Stimulated activated naive CD8-positive, alpha-beta T cell treated with anti-CD3 and anti-CD28 coated beads, Interleukin-15, amount 100 ng/mL, for 72 hours (primary cell): ENCODE measurements at regions not wholly inside any gene's neighbourhood (a gene's known extent, or its start where the extent isn't known, plus 50 kb on each side); places are given as distances from the start of the nearest gene placed in this dataset.
A peak's percentile ranks its signal among the peaks of the same experiment; 100 is the strongest.
"Not testable (repeated sequence)": the region's sequence is repeated elsewhere in the genome, so short reads cannot be mapped to it uniquely, and the experiment has no call there.

Experiments used
- ATAC-seq: fragments of 150-1000 bp; cut with Tn5 transposase; 2 replicates; pipeline ENCODE4 v1.10.0; 2021; ENCODE audit warnings: mild to moderate bottlenecking, moderate library complexity
- DNase-seq, 2 donors: peaks; one replicate each; pipeline ENCODE4 v3.0.0; 2021 to 2022
- H3K27ac Mint-ChIP-seq, 2 donors: one replicate each; pipeline ENCODE4 v1.8.0; 2022; ENCODE audit warnings: mild to moderate bottlenecking in 2 of 2, mixed read lengths in 2 of 2, moderate library complexity in 2 of 2
- H3K27me3 Mint-ChIP-seq: one replicate; pipeline ENCODE4 v1.8.0; 2022; ENCODE audit warnings: mixed read lengths
- H3K4me1 Mint-ChIP-seq: one replicate; pipeline ENCODE4 v1.8.0; 2022; ENCODE audit warnings: mild to moderate bottlenecking, mixed read lengths
- H3K4me3 Mint-ChIP-seq, 2 donors: one replicate each; pipeline ENCODE4 v1.8.0; 2022; ENCODE audit warnings: mild to moderate bottlenecking in 2 of 2, mixed read lengths in 2 of 2, moderate library complexity in 1 of 2
- H3K9me3 Mint-ChIP-seq, 2 donors: one replicate each; pipeline ENCODE4 v1.8.0; 2022; ENCODE audit warnings: mixed read lengths in 2 of 2

DNA sequence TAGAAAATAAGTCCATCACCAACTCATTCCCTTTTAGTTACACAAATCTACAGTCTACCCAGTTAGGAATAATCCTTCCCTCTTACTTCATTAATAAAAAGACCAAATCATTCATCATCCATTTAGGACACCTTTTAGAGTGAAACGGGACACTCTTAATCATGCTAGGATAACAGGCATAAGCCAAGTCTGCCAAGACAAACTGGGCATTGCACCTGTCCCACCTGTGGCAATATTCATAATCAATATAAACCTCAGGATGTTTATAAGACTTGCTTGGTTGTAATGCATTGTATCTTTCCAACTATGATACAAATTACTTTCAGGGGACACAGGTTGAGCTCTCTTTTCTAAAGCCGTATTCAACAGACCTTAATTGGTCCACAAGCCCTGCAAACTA lies 82.7 kb upstream of the SH3BP4 start:
- H3K9me3 Mint-ChIP-seq, result peaks cover 5 to 26% of the 10 kb centered on the region in 2 donors
- no peak for ATAC-seq
- peaks cover 9% of the 10 kb centered on the region for H3K27me3 Mint-ChIP-seq

GRCh38 chr2:234867882-234868285 lies 83.9 kb upstream of the SH3BP4 start:
- Mint-ChIP-seq H3K9me3 (peaks cover 5 to 26% of the 10 kb centered on the region in 2 donors), H3K27ac (no peak overlapping the region), H3K4me3 (no peak overlapping the region), H3K27me3 (peaks cover 3% of the 10 kb centered on the region), H3K4me1 (no peaks in the 10 kb centered on the region)
- ATAC-seq, result no peak
- no peak for DNase-seq

More for the DNA sequence above, 82.7 kb upstream of the SH3BP4 start:
- Mint-ChIP-seq H3K27ac (no peak overlapping the region), H3K4me1 (no peaks in the 10 kb centered on the region), H3K4me3 (no peak overlapping the region)
- no peak for DNase-seq

DNA sequence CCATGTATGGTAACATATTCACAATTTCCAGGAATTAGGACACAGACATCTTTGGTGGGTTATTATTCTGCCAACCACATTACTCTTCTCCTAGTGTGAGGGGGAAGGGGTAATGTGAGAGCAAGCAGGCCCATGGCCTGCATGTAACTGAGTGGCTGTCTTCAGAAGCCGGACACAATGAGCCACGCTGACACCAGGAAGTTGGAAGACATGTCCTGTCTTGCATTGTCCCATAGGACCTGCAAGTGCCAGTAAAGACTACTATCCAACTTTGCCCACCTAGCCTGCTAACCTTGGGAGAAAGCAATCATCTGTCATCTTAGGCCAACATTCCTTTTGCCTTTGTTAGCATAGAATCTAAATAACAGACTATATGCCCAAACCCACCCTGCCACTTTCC lies 86.2 kb upstream of the SH3BP4 start:
- Mint-ChIP-seq H3K9me3 (peaks cover 5 to 26% of the 10 kb centered on the region in 2 donors), H3K4me3 (no peak overlapping the region), H3K27ac (no peak overlapping the region), H3K27me3 (no peaks in the 10 kb centered on the region), H3K4me1 (no peaks in the 10 kb centered on the region)
- no peak for DNase-seq
- ATAC-seq, result no peak

GRCh38 chr2:234865040-234865439 lies 86.8 kb upstream of the SH3BP4 start:
- no peaks in the 10 kb centered on the region for H3K4me1 Mint-ChIP-seq
- peaks cover 5 to 26% of the 10 kb centered on the region in 2 donors for H3K9me3 Mint-ChIP-seq
- H3K27ac Mint-ChIP-seq, result no peak overlapping the region
- no peak for DNase-seq
- no peak overlapping the region for H3K4me3 Mint-ChIP-seq
- H3K27me3 Mint-ChIP-seq, result no peaks in the 10 kb centered on the region
- no peak for ATAC-seq

- no peak overlapping the region for H3K4me3 Mint-ChIP-seq
- ATAC-seq, result no peak
- H3K27me3 Mint-ChIP-seq, result no peaks in the 10 kb centered on the region
- H3K4me1 Mint-ChIP-seq, result no peaks in the 10 kb centered on the region
- DNase-seq, result no peak
- H3K27ac Mint-ChIP-seq, result no peak overlapping the region
- peaks cover 5 to 26% of the 10 kb centered on the region in 2 donors for H3K9me3 Mint-ChIP-seq
These were observed 87.3 kb upstream of the SH3BP4 start for GRCh38 chr2:234864506-234864905.

- Mint-ChIP-seq H3K9me3 (peaks cover 5 to 26% of the 10 kb centered on the region in 2 donors), H3K27ac (no peak overlapping the region), H3K27me3 (no peaks in the 10 kb centered on the region), H3K4me1 (no peaks in the 10 kb centered on the region), H3K4me3 (no peak overlapping the region)
- no peak for ATAC-seq
- no peak for DNase-seq
These were observed 88.5 kb upstream of the SH3BP4 start for GRCh38 chr2:234863043-234863934.

DNA sequence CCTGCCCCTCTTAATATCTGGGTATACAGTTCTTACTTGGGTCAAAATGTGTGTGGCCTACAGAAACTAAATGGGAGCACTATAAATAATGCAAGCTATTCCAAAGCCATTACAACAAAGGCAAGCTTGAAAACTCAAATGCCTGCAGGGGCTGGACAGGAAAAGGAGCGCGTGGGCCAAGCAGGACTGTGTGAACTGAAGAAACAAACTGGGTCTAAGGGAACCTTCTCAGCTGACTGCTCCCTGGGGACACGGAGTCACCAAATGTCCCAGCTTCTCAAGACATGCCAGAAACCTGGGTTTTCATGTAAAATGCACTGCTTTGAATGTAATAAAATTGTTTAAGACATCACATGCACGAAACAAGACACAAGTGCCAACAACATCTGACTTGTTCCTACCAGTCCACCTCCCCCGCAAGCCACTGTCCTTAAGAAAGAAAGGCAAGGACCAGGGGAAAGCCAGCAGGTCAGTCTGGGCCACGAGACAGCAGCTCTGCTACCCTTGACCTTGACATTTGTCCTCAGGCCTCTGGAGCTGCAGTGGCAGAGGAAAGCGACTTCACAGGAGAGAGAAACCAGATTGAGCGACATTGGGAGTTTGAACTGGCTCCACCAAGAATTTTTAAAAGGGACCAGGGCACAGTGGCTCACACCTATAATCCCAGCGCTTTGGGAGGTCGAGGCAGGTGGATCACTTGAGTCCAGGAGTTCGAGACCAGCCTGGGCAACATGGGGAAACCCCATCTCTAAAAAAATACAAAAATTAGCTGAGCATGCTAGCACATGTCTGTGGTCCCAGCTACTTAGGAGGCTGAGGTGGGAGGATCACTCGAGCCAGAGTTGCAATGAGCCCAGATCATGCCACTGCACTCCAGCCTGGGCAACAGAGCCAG lies 89.7 kb upstream of the SH3BP4 start:
- DNase-seq (no peak), ATAC-seq (no peak)
- H3K4me1 Mint-ChIP-seq, result no peaks in the 10 kb centered on the region
- H3K4me3 Mint-ChIP-seq, result no peak overlapping the region
- no peaks in the 10 kb centered on the region for H3K27me3 Mint-ChIP-seq
- peak overlapping the region in 1 of 2 donors; percentile 44 for H3K27ac Mint-ChIP-seq
- H3K9me3 Mint-ChIP-seq, result peaks cover 0 to 19% of the 10 kb centered on the region in 2 donors

DNA sequence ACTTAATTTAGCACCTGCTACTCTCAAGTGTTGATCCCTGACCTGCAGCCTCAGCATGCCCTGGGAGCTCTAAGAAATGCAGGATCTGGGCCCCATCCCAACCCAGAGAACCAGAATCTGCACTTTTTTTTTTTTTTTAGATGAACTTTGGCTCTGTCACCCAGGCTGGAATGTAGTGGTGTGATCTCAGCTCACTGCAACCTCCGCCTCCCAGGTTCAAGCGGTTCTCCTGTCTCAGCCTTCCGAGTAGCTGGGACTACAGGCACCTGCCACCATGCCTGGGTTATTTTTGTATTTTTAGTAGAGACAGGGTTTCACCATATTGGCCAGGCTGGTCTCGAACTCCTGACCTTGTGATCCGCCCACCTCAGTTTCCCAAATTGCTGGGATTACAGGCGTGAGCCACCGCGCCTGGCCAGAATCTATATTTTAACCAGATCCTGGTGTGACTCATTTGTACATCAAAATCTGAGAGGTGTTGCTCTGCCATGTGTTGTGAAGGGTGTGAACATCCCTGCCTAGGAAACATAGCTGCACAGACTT lies 92.4 kb upstream of the SH3BP4 start:
- H3K4me1 Mint-ChIP-seq, H3K4me3 Mint-ChIP-seq, DNase-seq, H3K27ac Mint-ChIP-seq, ATAC-seq, H3K27me3 Mint-ChIP-seq, H3K9me3 Mint-ChIP-seq: not testable (repeated sequence)

DNA sequence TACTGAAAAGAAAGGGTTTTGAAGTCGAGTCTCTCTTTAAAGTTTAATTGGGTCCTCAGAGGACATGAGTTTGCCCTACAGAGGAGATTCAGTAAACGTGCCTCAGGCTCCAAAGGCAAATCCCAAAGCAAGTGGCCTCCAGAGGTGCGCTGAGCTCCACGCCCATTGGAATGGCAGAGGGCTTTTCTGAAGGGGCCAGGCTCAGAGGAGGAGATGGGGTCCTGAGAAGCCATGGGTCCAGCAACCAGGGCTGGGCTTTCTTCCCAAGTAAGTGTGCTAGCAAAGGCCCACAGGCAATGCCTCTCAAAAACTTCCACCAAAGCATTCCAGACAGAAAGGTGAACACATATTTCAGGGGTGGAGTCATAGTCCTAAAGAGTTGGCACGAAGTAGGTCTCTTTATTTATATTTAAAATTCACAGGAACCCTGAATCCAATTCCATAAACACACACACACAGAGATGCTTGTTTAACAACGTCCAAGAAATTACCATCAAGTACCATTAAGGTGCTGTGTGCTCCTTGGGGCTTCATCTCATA lies 93.0 kb upstream of the SH3BP4 start:
- DNase-seq (no peak), ATAC-seq (no peak)
- Mint-ChIP-seq H3K27me3 (peaks cover 8% of the 10 kb centered on the region), H3K4me1 (no peaks in the 10 kb centered on the region), H3K27ac (no peak overlapping the region), H3K9me3 (no peaks in the 10 kb centered on the region), H3K4me3 (no peak overlapping the region)

DNA sequence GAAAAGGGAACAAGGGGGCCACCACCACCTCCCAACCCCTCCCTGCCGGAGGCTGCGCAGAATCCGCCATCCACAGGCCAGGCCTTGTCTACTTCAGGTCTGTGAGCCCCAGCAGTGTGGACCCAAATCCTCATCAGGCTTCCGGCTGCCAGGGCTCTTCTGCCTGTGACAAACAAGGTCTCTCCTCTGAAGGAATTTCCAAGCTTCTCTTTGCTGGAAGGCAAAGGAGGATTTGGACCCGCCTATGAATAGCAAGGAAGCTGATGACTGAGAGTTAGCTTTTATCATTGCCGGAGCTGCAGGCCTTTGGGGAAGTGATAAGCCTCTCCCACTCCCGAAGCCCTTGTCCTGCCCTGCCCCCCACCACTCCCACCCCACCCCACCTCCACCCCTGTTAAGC lies 93.7 kb upstream of the SH3BP4 start:
- Mint-ChIP-seq H3K9me3 (no peaks in the 10 kb centered on the region), H3K4me1 (no peaks in the 10 kb centered on the region), H3K27ac (no peak overlapping the region), H3K27me3 (peaks cover 10% of the 10 kb centered on the region), H3K4me3 (no peak overlapping the region)
- ATAC-seq (no peak), DNase-seq (no peak)

DNA sequence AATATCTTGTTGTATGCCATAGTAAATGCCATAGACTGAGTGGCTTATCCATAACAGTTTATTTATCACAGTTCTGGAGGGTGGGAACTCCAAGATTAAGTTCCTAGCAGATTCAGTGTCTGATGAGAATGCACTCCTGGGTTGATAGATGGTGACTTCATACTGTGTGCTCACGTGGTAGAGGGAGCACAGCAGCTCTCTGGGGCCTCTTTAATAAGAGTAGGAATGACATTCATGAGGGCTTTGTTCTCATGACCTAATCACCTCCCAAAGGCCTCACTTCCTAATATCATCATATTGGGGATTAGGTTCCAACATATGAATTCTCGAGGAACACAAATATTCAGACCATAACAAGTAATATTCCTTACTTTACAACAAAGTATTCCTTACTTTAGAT lies 98.1 kb upstream of the SH3BP4 start:
- Mint-ChIP-seq H3K27me3 (peaks cover 15% of the 10 kb centered on the region), H3K27ac (no peak overlapping the region), H3K4me1 (no peaks in the 10 kb centered on the region), H3K9me3 (no peaks in the 10 kb centered on the region), H3K4me3 (no peak overlapping the region)
- DNase-seq (no peak), ATAC-seq (no peak)

DNA sequence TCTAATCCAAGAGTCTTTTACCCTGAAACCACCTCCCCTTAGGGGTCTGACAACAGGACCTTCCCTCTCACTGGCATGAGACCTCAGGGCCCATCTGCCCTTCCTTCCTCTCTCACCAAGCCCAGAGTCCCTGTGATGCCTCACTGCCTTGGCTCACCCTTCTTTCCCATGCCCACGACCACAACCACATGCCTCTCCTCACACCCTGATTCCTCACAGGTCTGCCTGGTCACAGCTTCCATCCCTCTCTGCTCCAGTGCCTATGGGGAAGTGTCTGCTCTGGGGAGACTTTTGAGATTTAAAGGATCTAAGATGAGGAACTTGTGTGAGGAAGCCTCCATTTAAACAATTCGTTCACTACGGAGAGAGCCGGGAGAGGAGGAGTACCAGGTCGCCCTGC lies 98.9 kb upstream of the SH3BP4 start:
- Mint-ChIP-seq H3K4me3 (no peak overlapping the region), H3K27ac (no peak overlapping the region), H3K27me3 (peaks cover 15% of the 10 kb centered on the region), H3K9me3 (no peaks in the 10 kb centered on the region), H3K4me1 (no peaks in the 10 kb centered on the region)
- DNase-seq (no peak), ATAC-seq (no peak)

GRCh38 chr2:234852035-234852434 lies 99.8 kb upstream of the SH3BP4 start:
- Mint-ChIP-seq H3K27me3 (peaks cover 15% of the 10 kb centered on the region), H3K4me3 (no peak overlapping the region), H3K4me1 (no peaks in the 10 kb centered on the region), H3K9me3 (no peaks in the 10 kb centered on the region), H3K27ac (no peak overlapping the region)
- no peak for ATAC-seq
- no peak for DNase-seq

- Mint-ChIP-seq H3K4me3 (no peak overlapping the region), H3K27me3 (peaks cover 15% of the 10 kb centered on the region), H3K4me1 (no peaks in the 10 kb centered on the region), H3K9me3 (no peaks in the 10 kb centered on the region), H3K27ac (no peak overlapping the region)
- DNase-seq (no peak), ATAC-seq (no peak)
These were observed 100.4 kb upstream of the SH3BP4 start for GRCh38 chr2:234851451-234851850.

DNA sequence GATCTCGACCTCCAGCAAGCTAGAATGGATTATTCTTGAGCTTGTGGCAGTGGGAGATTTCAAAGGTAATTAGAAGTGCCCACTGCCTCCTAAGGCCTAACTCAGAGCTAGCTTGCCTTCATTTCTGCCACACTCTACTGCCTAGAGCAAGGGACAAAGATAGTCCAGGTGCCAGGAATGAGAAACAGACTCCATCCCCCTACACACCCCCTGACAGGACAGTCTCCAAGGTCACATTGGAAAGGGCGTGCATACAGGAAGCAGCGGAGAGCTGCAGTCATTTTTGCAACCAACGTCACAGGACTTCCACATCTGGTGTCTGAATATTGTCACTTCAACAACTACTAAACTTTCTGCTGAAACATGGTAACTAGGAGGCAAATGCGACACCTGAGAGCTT lies 101.0 kb upstream of the SH3BP4 start:
- no peaks in the 10 kb centered on the region for H3K4me1 Mint-ChIP-seq
- no peak overlapping the region for H3K27ac Mint-ChIP-seq
- no peaks in the 10 kb centered on the region for H3K9me3 Mint-ChIP-seq
- peaks cover 15% of the 10 kb centered on the region for H3K27me3 Mint-ChIP-seq
- DNase-seq (no peak), ATAC-seq (no peak)
- H3K4me3 Mint-ChIP-seq, result no peak overlapping the region
